ENCODE measurements at regions not wholly inside any gene's neighbourhood (a gene's known extent, or its start where the extent isn't known, plus 50 kb on each side); places are given as distances from the start of the nearest gene placed in this dataset.
A peak's percentile ranks its signal among the peaks of the same experiment; 100 is the strongest.
"Not testable (repeated sequence)": the region's sequence is repeated elsewhere in the genome, so short reads cannot be mapped to it uniquely, and the experiment has no call there.

DNA sequence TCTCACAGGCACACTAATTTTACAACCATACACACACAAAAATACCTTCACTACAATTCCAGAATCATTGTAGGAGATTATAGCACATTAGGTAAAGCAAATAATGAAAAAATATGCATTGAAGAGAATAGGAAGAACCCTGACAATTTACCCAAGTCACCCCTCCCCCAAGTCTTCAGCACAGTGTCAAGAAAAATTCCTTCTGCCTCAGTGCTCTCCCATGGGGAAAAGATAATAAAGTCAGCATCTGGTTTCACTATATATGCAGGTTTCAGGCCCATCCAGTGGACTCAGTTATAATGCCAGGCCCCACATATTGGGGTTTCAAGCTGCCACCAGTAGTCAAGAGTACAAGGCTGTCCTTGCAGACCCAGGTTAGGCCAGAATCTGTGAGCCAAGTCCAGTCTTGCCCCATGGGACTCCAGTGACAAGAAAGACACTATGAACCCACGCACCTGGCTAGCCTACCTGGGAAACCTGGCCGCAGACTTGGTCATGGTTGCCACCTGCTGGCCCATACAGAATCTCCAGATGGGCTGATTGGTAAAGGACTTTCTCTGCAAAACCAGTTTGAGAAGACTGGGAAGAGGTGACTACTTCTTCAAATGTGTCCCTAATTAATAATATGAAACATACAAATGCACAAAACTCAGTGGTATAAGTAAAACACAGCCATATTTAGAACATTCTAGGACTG is 398.6 kb upstream of the FLRT2 start:
- peak in 1 of 10 donors; percentile 29 for DNase-seq

DNA sequence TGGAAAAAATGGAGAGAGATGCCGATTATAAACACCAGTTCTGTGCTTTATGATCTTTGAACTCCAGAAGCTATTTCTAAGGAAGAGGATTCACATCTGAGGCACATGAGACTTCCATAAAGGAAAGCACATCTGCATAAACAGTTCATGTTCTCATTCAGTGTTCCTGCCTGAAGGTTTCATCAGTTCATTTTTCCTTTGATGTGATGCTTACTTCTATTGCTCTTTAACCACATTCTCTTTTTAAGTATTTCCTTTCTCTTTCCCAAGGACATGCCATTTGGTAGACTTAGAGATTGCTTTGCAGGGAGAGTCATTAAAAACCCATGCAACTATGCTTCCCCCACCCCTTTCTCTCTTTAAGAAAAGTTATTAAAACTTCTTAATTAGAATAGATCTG is 387.0 kb upstream of the FLRT2 start:
- intact Hi-C loops (cut with DNase I), result no loop called here
- DNase-seq, result no peak

More for the DNA sequence above, 398.6 kb upstream of the FLRT2 start:
- intact Hi-C loops (cut with DNase I), result no loop called here

- intact Hi-C loops (cut with DNase I), result no loop called here
Measured at GRCh38 chr14:85146779-85147178, 383.2 kb upstream of the FLRT2 start.

DNA sequence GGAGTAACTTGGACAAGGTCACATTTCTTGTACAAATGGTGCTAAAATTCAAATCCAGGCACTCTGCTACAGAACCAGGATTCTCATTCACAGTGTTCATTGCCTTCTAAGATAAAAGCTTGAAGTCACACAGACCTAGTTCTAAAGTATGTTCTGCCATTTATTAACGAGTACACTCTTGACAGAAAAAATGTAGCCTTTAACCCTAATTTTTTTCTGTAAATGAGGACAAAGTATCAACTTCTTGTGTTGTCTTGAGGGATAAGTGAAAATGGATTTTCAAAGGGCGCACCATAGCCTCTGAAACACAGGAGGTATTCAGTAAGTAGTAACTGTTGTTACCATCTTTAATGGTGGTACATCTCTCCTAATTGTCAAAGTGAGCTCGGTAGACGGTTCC is 379.8 kb upstream of the FLRT2 start:
- no peak for DNase-seq
- intact Hi-C loops (cut with DNase I), result no loop called here

More at GRCh38 chr14:85146779-85147178, 383.2 kb upstream of the FLRT2 start:
- no peak for DNase-seq

GRCh38 chr14:85154714-85155113 is 375.2 kb upstream of the FLRT2 start:
- intact Hi-C loops (cut with DNase I), result no loop called here
- DNase-seq, result no peak

GRCh38 chr14:85156319-85156718 is 373.6 kb upstream of the FLRT2 start:
- no peak for DNase-seq
- intact Hi-C loops (cut with DNase I), result no loop called here

- no peak for DNase-seq
- intact Hi-C loops (cut with DNase I), result no loop called here
Measured at GRCh38 chr14:85159726-85160125, 370.2 kb upstream of the FLRT2 start.

DNA sequence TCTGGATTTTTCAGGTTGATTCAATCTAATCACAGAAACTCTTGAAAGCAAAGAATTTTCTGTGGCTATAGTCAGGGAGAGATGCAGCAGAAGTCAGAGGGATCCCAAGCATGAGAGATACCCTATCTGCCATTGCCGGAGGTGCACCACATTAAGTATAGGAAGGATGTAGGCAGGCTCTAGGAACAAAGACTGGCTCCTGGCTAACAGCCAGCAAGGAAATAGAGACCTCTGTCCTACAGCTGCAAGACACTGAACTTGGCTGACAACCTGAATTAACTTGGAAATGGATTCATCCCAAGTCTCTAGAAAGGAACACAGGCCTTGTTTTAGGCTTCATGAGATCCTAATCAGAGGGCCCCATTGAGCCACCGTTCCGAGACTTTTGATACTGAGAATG is 364.9 kb upstream of the FLRT2 start:
- intact Hi-C loops (cut with DNase I), result no loop called here
- no peak for DNase-seq

DNA sequence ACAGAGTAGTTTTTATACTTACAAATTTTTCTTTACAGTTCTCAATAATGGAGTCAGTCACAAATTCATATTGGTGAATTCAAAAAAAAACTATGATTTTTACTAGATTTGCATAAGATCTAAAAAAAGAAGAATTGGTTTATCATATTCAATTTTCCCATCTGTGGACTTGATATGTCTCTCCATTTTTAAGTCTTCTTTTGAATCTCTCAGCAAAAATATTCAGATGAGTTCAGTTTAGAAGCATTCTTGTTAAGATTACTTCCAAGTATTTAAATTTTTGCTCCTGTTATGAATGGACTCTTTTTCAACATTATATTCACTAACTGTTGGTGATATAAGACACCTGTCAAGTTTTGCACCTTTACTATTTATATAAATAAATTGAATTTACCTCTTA is 360.6 kb upstream of the FLRT2 start:
- intact Hi-C loops (cut with DNase I), result no loop called here
- DNase-seq, result no peak

- intact Hi-C loops (cut with DNase I), result no loop called here
- no peak for DNase-seq
Measured at GRCh38 chr14:85172290-85172689, 357.7 kb upstream of the FLRT2 start.

DNA sequence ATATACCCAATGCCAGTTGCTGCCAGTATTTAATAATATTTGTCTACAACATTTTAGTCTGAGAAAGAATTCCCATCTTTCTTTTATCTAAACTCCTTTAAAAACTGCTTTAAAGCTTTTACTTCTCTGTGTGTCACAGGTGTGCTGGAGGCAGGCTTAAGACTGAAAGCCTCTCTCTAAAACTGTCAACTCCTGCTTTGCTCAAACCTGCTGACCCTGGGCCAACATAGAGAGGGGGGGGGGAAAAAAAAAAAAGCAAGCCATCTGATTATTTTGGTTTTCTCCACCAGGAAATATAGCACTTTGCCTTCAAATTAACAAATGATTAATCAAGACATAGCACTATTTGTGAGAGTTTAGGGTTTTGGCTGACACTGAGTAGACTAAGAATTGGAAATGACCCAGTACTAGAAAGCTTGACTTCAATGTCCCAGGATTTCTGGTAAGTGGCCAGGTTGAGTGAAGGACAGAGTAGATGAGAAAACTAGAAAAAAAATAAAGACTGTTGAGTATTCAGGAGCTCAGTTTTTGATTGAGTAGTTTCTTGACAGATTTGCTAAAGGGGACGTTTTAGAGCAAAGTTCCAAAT is 357.0 kb upstream of the FLRT2 start:
- no peak for DNase-seq
- intact Hi-C loops (cut with DNase I), result no loop called here

GRCh38 chr14:85175556-85175955 is 354.4 kb upstream of the FLRT2 start:
- intact Hi-C loops (cut with DNase I), result no loop called here
- DNase-seq, result no peak

DNA sequence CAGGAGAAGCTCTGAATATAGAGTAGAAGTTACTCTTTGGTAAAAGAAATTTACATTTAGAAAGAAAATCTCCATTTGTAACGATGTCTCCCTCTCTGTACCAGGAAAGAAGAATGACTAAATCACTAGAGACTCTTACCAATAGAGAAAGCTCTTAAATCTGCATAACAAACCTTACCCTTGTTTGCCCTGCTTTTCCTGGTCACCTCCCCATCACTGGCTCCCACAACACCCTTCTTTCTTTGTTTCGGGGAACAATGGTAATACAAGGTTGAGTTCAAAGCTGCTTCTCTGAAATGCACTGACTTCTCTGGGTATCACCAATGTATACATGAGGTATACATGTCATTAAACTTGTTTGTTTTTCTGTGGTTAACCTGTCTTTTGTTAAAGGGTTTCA is 351.1 kb upstream of the FLRT2 start:
- DNase-seq, result no peak
- intact Hi-C loops (cut with DNase I), result no loop called here

DNA sequence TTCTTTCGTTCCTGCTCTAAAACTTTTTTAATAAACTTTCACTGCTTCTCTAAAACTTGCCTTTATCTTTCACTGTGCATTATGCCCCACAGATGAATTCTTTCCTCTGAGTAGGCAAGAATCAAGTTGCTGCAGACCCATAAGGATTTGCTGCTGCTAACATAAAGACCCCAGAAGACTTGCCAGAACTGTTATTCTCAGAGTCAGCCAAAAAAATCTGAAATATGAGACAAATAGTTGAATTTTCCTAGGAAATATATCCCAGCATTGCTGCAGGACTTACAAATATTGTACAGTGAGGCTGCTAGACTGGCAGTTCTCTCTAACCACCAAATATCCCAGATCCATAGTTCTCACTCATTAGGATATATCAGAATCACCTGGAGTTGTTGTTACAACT is 349.1 kb upstream of the FLRT2 start:
- intact Hi-C loops (cut with DNase I), result no loop called here
- no peak for DNase-seq

DNA sequence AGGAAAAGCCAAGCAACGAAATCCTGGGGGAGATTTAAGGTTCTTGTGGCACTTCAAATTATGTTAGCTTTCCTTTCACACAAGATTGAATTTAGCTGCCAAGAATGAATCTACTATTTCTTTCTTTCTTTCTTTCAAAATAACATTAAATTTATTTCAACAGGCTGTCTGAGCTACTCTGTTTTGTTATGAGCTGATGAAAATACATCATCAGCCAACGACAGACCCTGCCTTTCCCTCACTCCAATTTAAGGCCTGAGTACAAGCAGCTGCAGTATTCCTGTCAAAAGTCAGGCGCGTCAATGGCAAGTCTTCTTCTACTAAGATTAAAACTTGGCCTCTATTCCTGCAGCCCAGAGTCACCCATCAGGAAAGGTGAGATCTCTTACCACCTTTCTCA is 347.7 kb upstream of the FLRT2 start:
- DNase-seq, result no peak
- intact Hi-C loops (cut with DNase I), result no loop called here

DNA sequence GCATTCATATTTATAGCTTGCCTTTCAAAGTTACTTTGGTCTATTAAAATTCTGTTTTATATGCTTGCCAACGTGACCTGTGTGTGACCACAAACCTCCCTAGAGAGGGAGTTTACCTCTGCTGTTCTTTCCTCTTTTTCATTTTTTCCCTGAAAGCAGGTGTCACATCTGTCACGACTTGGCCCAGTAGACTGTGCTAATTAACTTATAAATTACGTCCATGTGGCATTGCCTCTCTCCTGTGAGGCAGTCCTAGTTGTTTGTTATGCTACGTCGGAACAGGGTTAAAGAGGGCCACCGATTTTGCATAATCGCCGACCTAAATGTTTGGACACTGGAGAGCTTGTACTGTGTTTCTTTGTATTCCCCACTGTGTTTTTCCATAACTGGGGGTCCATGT is 343.9 kb upstream of the FLRT2 start:
- intact Hi-C loops (cut with DNase I), result no loop called here
- no peak for DNase-seq

- no peak for DNase-seq
- intact Hi-C loops (cut with DNase I), result no loop called here
Measured at GRCh38 chr14:85187521-85187920, 342.4 kb upstream of the FLRT2 start.

GRCh38 chr14:85188836-85189235 is 341.1 kb upstream of the FLRT2 start:
- DNase-seq, result no peak
- intact Hi-C loops (cut with DNase I), result no loop called here

DNA sequence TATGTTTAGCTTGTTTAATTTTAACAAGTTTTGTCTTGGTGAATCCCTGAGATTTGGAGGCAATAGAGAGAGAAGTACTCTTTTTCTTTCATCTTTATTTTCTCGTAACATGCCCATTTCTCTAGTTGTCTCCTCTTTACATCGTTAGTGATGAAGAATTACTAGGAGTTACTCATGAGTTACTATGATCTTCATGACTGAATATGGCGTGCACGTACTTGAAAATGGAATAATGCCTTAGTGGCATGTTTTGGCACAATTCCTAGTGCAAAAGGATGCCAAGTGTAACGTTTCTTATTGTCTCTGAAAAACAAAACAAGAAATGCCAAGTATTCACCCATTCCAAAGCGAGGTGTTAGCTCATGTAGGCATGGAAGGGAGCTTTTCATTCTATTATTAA is 340.7 kb upstream of the FLRT2 start:
- DNase-seq; intact Hi-C loops (cut with DNase I): not testable (repeated sequence)

GRCh38 chr14:85190251-85190650 is 339.7 kb upstream of the FLRT2 start:
- no peak for DNase-seq
- intact Hi-C loops (cut with DNase I), result no loop called here

- intact Hi-C loops (cut with DNase I), result no loop called here
- no peak for DNase-seq
Measured at GRCh38 chr14:85191986-85192385, 338.0 kb upstream of the FLRT2 start.

DNA sequence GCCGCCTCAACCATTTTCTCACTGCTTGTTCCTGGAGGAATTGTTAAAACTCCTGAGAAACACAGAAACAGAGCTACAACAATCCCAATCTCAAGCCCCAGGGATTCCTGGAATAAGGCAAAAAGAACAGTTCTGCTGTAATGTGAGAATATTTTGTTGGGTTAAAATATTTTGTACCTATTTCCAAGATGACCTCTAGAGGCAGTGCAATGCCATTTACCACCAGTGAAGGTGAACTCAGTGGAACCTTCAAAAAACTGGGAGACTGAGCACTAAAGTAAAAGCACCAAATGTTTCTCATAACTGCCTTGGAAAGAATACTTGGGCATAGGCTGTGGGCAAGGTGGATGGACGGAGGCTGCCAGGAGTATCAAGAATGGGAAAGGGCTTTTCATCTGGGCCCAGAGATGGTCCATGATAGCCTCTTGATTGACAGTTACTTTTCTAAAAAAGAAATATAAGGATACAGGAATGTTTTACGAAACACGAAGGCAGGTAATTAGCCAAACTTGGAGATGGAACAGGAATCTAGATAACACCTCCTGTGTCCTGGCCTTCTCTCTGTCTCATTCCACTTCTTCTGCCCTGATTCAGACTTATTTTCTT is 334.0 kb upstream of the FLRT2 start:
- DNase-seq, result no peak
- intact Hi-C loops (cut with DNase I), result no loop called here

Measured in posterior cingulate gyrus (tissue), 11 donors.